HUES64 (cell line): ENCODE measurements at regions not wholly inside any gene's neighbourhood (a gene's known extent, or its start where the extent isn't known, plus 50 kb on each side); places are given as distances from the start of the nearest gene placed in this dataset.
"Not testable (repeated sequence)": the region's sequence is repeated elsewhere in the genome, so short reads cannot be mapped to it uniquely, and the experiment has no call there.

ENCODE experiments used
- H3K27ac ChIP-seq: 2 replicates; pipeline ENCODE4 v1.7.0; 2013; ENCODE audit warnings: low read depth, low read length, inconsistent platforms
- H3K27me3 ChIP-seq: 2 replicates; pipeline ENCODE4 v1.6.1; 2013; ENCODE audit warnings: mild to moderate bottlenecking, low read length; ENCODE audit not compliant: insufficient read depth
- H3K36me3 ChIP-seq: 2 replicates; pipeline ENCODE4 v1.6.1; 2013; ENCODE audit warnings: mild to moderate bottlenecking, low read length; ENCODE audit not compliant: insufficient read depth
- H3K4me1 ChIP-seq: 2 replicates; pipeline ENCODE4 v1.6.1; 2013; ENCODE audit warnings: mild to moderate bottlenecking, low read length, moderate library complexity; ENCODE audit not compliant: insufficient read depth
- H3K4me3 ChIP-seq: 2 replicates; pipeline ENCODE4 v1.5.1; 2013; ENCODE audit warnings: mild to moderate bottlenecking, low read length, moderate library complexity
- H3K9ac ChIP-seq: 2 replicates; pipeline ENCODE4 v1.6.1; 2013; ENCODE audit warnings: mild to moderate bottlenecking, low read depth, low read length
- H3K9me3 ChIP-seq: 2 replicates; pipeline ENCODE4 v1.6.1; 2013; ENCODE audit warnings: low read depth, low read length; ENCODE audit not compliant: insufficient read depth
- WGBS: fragments of 150-250, 120-280 bp; methylation state at CpG from one replicate; pipeline ENCODE4 v1.1.7; 2013; ENCODE audit warnings: missing lambda C conversion rate; 5-methylcytosine and 5-hydroxymethylcytosine counted together

GRCh38 chr7:17558558-17559332 is 260.3 kb downstream of the AHR start:
- Histone ChIP-seq H3K4me3 (no peak overlapping the region), H3K27ac (no peak overlapping the region)
- WGBS, result 97% methylated on average over 4 of the region's 4 CpGs

GRCh38 chr7:17559388-17559787 is 260.9 kb downstream of the AHR start:
- no peak overlapping the region for H3K9ac ChIP-seq
- WGBS, result 78% methylated on average over 1 of the region's 1 CpG

More at GRCh38 chr7:17558558-17559332, 260.3 kb downstream of the AHR start:
- Histone ChIP-seq H3K9ac (no peak overlapping the region), H3K36me3 (no peaks in the 10 kb centered on the region), H3K27me3 (no peaks in the 10 kb centered on the region), H3K9me3 (no peaks in the 10 kb centered on the region), H3K4me1 (no peaks in the 10 kb centered on the region)

DNA sequence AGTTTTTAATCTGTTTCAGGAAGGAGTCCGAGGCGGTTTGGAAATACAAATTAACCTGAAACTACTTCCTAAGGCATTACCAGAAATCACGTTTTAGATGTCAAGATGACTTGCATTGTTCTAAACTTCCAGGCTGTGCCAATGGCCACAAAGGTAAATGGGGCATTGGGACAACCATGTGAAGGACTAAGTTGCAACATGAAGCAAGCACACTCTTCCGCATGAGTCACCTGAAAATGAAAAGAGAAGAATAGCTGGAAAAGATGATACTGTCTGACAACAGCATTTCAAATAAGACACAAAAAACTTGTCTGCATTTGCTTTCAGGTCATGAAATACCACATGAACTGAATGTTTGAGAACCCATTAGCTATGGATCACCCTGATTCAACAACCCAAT is 262.1 kb downstream of the AHR start:
- Histone ChIP-seq H3K4me1 (no peaks in the 10 kb centered on the region), H3K4me3 (no peak overlapping the region), H3K9me3 (no peaks in the 10 kb centered on the region), H3K9ac (no peak overlapping the region), H3K27ac (no peak overlapping the region), H3K36me3 (no peaks in the 10 kb centered on the region), H3K27me3 (no peaks in the 10 kb centered on the region)
- whole genome bisulfite sequencing, result 87% methylated on average over 4 of the region's 4 CpGs

More at GRCh38 chr7:17559388-17559787, 260.9 kb downstream of the AHR start:
- H3K4me3 ChIP-seq, result no peak overlapping the region
- H3K27me3 ChIP-seq, result no peaks in the 10 kb centered on the region
- H3K27ac ChIP-seq, result no peak overlapping the region
- H3K4me1 ChIP-seq, result no peaks in the 10 kb centered on the region
- H3K9me3 ChIP-seq, result no peaks in the 10 kb centered on the region
- no peaks in the 10 kb centered on the region for H3K36me3 ChIP-seq

- Histone ChIP-seq H3K9ac (no peak overlapping the region), H3K9me3 (no peaks in the 10 kb centered on the region), H3K27me3 (no peaks in the 10 kb centered on the region), H3K27ac (no peak overlapping the region), H3K4me3 (no peak overlapping the region), H3K4me1 (no peaks in the 10 kb centered on the region), H3K36me3 (no peaks in the 10 kb centered on the region)
- 94% methylated on average over 1 of the region's 2 CpGs for WGBS
These were observed 262.5 kb downstream of the AHR start for GRCh38 chr7:17560966-17561365.

DNA sequence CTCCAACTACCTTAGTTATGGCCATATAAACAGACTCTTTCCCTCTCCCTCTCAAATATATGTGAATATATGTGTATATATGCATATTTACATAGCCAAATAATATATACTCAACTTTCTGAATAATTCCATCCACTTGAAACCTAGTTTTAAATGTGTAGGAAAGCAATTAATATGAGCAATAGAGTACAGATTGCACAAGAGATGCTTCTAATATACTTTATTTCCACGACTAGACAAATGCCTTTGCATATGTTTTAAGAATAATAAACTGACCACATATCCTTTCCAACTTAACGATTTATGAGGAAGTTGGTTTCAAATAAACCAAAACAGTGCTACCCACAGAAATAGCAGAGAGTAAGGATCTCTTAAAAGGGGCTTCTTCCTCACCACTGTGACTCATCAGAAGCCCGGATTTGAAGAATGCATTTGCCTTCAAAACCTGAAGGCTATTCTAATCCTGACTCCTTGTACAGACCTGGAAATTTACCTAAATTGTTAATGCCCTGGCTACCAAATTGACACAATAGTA is 266.3 kb downstream of the AHR start:
- Histone ChIP-seq H3K9me3 (no peaks in the 10 kb centered on the region), H3K4me3 (no peak overlapping the region), H3K4me1 (no peaks in the 10 kb centered on the region), H3K27ac (no peak overlapping the region), H3K27me3 (no peaks in the 10 kb centered on the region), H3K36me3 (no peaks in the 10 kb centered on the region), H3K9ac (no peak overlapping the region)
- 79% methylated on average over 2 of the region's 3 CpGs for WGBS

DNA sequence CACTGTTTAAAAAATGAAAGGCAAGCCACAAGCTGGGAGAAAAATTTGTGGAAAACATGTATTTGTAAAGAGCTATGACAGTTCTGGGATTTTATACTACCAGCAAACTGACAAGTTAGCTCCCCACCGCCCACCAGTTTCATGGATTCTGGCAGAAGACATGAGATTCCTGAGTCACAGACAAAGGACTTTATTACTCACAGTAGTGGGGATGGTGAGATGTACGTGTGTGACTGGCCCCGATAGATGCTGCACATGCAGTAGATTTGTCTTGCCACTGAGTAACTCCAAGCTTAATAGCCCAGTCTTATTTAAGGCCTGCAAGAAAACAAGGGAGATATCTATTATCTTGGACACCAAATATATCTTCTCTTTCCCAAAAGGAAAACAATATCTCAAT is 281.7 kb downstream of the AHR start:
- no peak overlapping the region for H3K9ac ChIP-seq
- no peaks in the 10 kb centered on the region for H3K27me3 ChIP-seq
- WGBS, result 86% methylated on average over 3 of the region's 3 CpGs
- no peaks in the 10 kb centered on the region for H3K4me1 ChIP-seq
- no peak overlapping the region for H3K4me3 ChIP-seq
- H3K9me3 ChIP-seq, result peaks cover 4% of the 10 kb centered on the region; the same call in 1 of the 2 replicates
- no peak overlapping the region for H3K27ac ChIP-seq
- no peaks in the 10 kb centered on the region for H3K36me3 ChIP-seq

GRCh38 chr7:17580856-17581255 is 282.4 kb downstream of the AHR start:
- H3K27me3 ChIP-seq, result no peaks in the 10 kb centered on the region
- H3K4me3 ChIP-seq, result no peak overlapping the region
- H3K9ac ChIP-seq, result no peak overlapping the region
- H3K4me1 ChIP-seq, result no peaks in the 10 kb centered on the region
- no peak overlapping the region for H3K27ac ChIP-seq
- peaks cover 4% of the 10 kb centered on the region; the same call in 1 of the 2 replicates for H3K9me3 ChIP-seq
- WGBS, result 90% methylated on average over 1 of the region's 1 CpG
- H3K36me3 ChIP-seq, result no peaks in the 10 kb centered on the region

DNA sequence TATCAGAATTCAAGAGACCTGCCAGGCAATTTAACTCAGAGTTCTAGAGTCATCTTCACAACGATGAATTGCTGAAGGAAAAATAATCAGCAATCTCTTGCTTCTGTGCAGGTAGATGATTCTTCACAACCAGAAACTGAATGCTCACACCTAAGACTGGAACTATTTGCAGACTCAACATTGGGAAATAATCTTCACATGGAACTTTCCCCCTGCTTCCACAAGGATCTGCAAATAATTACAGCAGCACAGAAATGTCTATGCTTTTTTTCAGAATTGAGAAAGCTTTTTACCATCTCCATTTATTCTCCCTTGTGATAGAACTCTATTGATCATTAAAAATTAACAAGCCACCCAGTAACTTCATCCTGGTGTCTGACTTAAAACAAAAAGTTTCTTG is 282.8 kb downstream of the AHR start:
- Histone ChIP-seq H3K27ac (no peak overlapping the region), H3K4me3 (no peak overlapping the region), H3K27me3 (no peaks in the 10 kb centered on the region), H3K9ac (no peak overlapping the region), H3K36me3 (no peaks in the 10 kb centered on the region), H3K9me3 (peaks cover 4% of the 10 kb centered on the region; the same call in 1 of the 2 replicates), H3K4me1 (no peaks in the 10 kb centered on the region)
- 88% methylated on average over 1 of the region's 1 CpG for WGBS

DNA sequence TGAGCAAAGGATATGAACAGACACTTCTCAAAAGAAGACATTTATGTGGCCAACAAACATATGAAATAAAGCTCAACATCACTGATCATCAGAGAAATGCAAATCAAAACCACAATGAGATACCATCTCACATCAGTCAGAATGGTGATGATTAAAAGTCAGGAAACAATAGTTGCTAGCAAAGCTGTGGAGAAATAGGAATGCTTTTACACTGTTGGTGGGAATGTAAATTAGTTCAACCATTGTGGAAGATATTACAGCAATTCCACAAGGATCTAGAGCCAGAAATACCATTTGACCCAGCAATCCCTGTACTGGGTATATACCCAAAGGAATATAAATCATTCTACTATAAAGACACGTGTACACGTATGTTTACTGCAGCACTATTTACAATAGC is 284.2 kb downstream of the AHR start:
- H3K27me3 ChIP-seq, H3K4me3 ChIP-seq, H3K27ac ChIP-seq, H3K4me1 ChIP-seq, H3K9ac ChIP-seq, H3K36me3 ChIP-seq, H3K9me3 ChIP-seq: not testable (repeated sequence)
- WGBS, result 80% methylated on average over 1 of the region's 2 CpGs

DNA sequence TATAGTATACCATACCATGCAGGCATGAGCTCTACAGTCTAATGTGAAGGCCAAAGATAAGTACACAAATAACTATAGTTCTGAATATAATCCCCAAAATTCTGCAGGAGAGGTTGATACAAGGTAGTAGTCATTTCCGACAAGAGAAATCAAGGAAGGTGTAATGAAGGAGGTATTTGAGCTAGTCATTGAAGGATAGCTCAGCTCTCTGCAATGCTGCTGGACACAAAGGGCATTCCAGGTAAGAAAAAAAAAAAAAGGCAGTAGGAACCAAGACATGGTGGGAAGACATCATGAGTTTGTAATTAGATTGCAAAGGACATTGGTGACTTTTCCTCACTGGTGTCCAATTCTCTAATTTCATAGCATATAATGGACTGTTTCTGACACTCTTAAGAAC is 285.3 kb downstream of the AHR start:
- Histone ChIP-seq H3K9ac (no peak overlapping the region), H3K4me3 (no peak overlapping the region), H3K4me1 (no peaks in the 10 kb centered on the region), H3K9me3 (no peaks in the 10 kb centered on the region), H3K27ac (no peak overlapping the region), H3K36me3 (no peaks in the 10 kb centered on the region), H3K27me3 (no peaks in the 10 kb centered on the region)
- WGBS, result 100% methylated on average over 1 of the region's 1 CpG

GRCh38 chr7:17584822-17585221 is 286.4 kb downstream of the AHR start:
- WGBS, result no CpG with 5 or more reads among the region's 1 CpG
- H3K27ac ChIP-seq, result no peak overlapping the region
- H3K4me1 ChIP-seq, result no peaks in the 10 kb centered on the region
- no peak overlapping the region for H3K4me3 ChIP-seq
- H3K27me3 ChIP-seq, result no peaks in the 10 kb centered on the region
- no peaks in the 10 kb centered on the region for H3K9me3 ChIP-seq
- H3K9ac ChIP-seq, result no peak overlapping the region
- H3K36me3 ChIP-seq, result no peaks in the 10 kb centered on the region
